ENCODE measurements at regions not wholly inside any gene's neighbourhood (a gene's known extent, or its start where the extent isn't known, plus 50 kb on each side); places are given as distances from the start of the nearest gene placed in this dataset.
"Not testable (repeated sequence)": the region's sequence is repeated elsewhere in the genome, so short reads cannot be mapped to it uniquely, and the experiment has no call there.

GRCh38 chr17:20925091-20925490 lies 117.7 kb downstream of the USP22 start:
- DNase-seq (no peak), ATAC-seq (no peak)
- intact Hi-C loops (cut with micrococcal nuclease), result no loop called here

- intact Hi-C loops (cut with micrococcal nuclease), result no loop called here
- ATAC-seq (no peak), DNase-seq (no peak)
Observed at GRCh38 chr17:20925954-20926353, 116.9 kb downstream of the USP22 start.

- ATAC-seq (no peak), DNase-seq (no peak)
- intact Hi-C loops (cut with micrococcal nuclease), result no loop called here
Observed at GRCh38 chr17:20926532-20926931, 116.3 kb downstream of the USP22 start.

GRCh38 chr17:20927308-20927977 lies 115.4 kb downstream of the USP22 start:
- ATAC-seq (peak; percentile 71), DNase-seq (peak; percentile 38)
- intact Hi-C loops (cut with micrococcal nuclease), result no loop called here

GRCh38 chr17:20929334-20929733 lies 113.5 kb downstream of the USP22 start:
- intact Hi-C loops (cut with micrococcal nuclease), result no loop called here
- ATAC-seq (no peak), DNase-seq (no peak)

- no peak for DNase-seq
- intact Hi-C loops (cut with micrococcal nuclease), result no loop called here
- no peak for ATAC-seq
Observed at GRCh38 chr17:20930081-20930760, 112.6 kb downstream of the USP22 start.

- intact Hi-C loops (cut with micrococcal nuclease); DNase-seq; ATAC-seq: not testable (repeated sequence)
Observed at GRCh38 chr17:20933040-20933439, 109.8 kb downstream of the USP22 start.

GRCh38 chr17:20934288-20934687 lies 108.5 kb downstream of the USP22 start:
- no peak for DNase-seq
- intact Hi-C loops (cut with micrococcal nuclease), result no loop called here
- ATAC-seq, result no peak

- intact Hi-C loops (cut with micrococcal nuclease), result no loop called here
- DNase-seq, result no peak
- ATAC-seq, result peak; percentile 82
Observed at GRCh38 chr17:20935740-20936139, 107.1 kb downstream of the USP22 start.

GRCh38 chr17:20938244-20938643 lies 104.6 kb downstream of the USP22 start:
- intact Hi-C loops (cut with micrococcal nuclease), result no loop called here
- ATAC-seq (no peak), DNase-seq (no peak)

GRCh38 chr17:20938988-20939615 lies 103.7 kb downstream of the USP22 start:
- DNase-seq, result no peak
- intact Hi-C loops (cut with micrococcal nuclease), result no loop called here
- ATAC-seq, result no peak

GRCh38 chr17:20941872-20942271 lies 100.9 kb downstream of the USP22 start:
- intact Hi-C loops (cut with micrococcal nuclease), result no loop called here
- ATAC-seq (no peak), DNase-seq (no peak)

GRCh38 chr17:20944014-20944865 lies 98.6 kb downstream of the USP22 start:
- peak; percentile 52 for ATAC-seq
- intact Hi-C loops (cut with micrococcal nuclease), result no loop called here

GRCh38 chr17:20947708-20948107 lies 95.1 kb downstream of the USP22 start:
- ATAC-seq; intact Hi-C loops (cut with micrococcal nuclease); DNase-seq: not testable (repeated sequence)

More at GRCh38 chr17:20944014-20944865, 98.6 kb downstream of the USP22 start:
- DNase-seq, result peak; percentile 39

- ATAC-seq (no peak), DNase-seq (no peak)
- intact Hi-C loops (cut with micrococcal nuclease), result no loop called here
Observed at GRCh38 chr17:20948984-20949777, 93.6 kb downstream of the USP22 start.

All from left ventricle myocardium superior (tissue), 1 donor.